Neuronal stem cell (in vitro differentiated cells): ENCODE measurements at regions not wholly inside any gene's neighbourhood (a gene's known extent, or its start where the extent isn't known, plus 50 kb on each side); places are given as distances from the start of the nearest gene placed in this dataset.
A peak's percentile ranks its signal among the peaks of the same experiment; 100 is the strongest.

Experiments used
- DNase-seq: peaks from one replicate; pipeline ENCODE4 v3.0.0-alpha.2; 2013; ENCODE audit warnings: low spot score
- H2AFZ ChIP-seq: one replicate; pipeline ENCODE4 v1.6.1; 2013; ENCODE audit warnings: mild to moderate bottlenecking, low read length, inconsistent platforms
- H2AK5ac ChIP-seq: 2 replicates; pipeline ENCODE4 v1.6.1; 2013; ENCODE audit warnings: low read depth, mild to moderate bottlenecking, inconsistent platforms, low read length, moderate library complexity, mixed read lengths
- H2BK120ac ChIP-seq: 2 replicates; pipeline ENCODE4 v1.6.1; 2013; ENCODE audit warnings: low read depth, mild to moderate bottlenecking, inconsistent platforms, low read length, moderate library complexity, mixed read lengths
- H2BK12ac ChIP-seq: one replicate; pipeline ENCODE4 v1.6.1; 2013; ENCODE audit warnings: low read length, inconsistent platforms
- H2BK15ac ChIP-seq: 2 replicates; pipeline ENCODE4 v1.6.1; 2013; ENCODE audit warnings: mild to moderate bottlenecking, low read length, inconsistent platforms, mixed read lengths
- H2BK5ac ChIP-seq: one replicate; pipeline ENCODE4 v1.6.1; 2013; ENCODE audit warnings: inconsistent platforms, mild to moderate bottlenecking, low read length, moderate library complexity
- H3K14ac ChIP-seq: one replicate; pipeline ENCODE4 v1.6.1; 2013; ENCODE audit warnings: low read length, inconsistent platforms
- H3K18ac ChIP-seq: 2 replicates; pipeline ENCODE4 v1.6.1; 2013; ENCODE audit warnings: low read length, inconsistent platforms
- H3K23ac ChIP-seq: 2 replicates; pipeline ENCODE4 v1.6.1; 2013; ENCODE audit warnings: low read depth, mild to moderate bottlenecking, mixed read lengths, low read length, inconsistent platforms; ENCODE audit not compliant: poor library complexity
- H3K27ac ChIP-seq: replicated peaks from 3 replicates; pipeline ENCODE4 v1.5.1; 2013; ENCODE audit warnings: low read length, inconsistent platforms
- H3K27me3 ChIP-seq, 3 experiments: 2 replicates each; pipeline ENCODE4 v1.6.1; 2013; ENCODE audit warnings: low read length in 3 of 3, mild to moderate bottlenecking in 2 of 3, inconsistent platforms in 1 of 3, low read depth in 1 of 3, mixed read lengths in 1 of 3, moderate library complexity in 1 of 3; ENCODE audit not compliant: control insufficient read depth in 3 of 3, insufficient read depth in 3 of 3
- H3K36me3 ChIP-seq, 2 donors: replicated peaks in 1 of 2; 2 replicates each; pipeline ENCODE4 v1.6.1; 2013; ENCODE audit warnings: low read length in 2 of 2; ENCODE audit not compliant: control insufficient read depth in 2 of 2, insufficient read depth in 2 of 2
- H3K4ac ChIP-seq: 2 replicates; pipeline ENCODE4 v1.6.1; 2013; ENCODE audit warnings: inconsistent platforms, mild to moderate bottlenecking, low read length, moderate library complexity
- H3K4me1 ChIP-seq, 2 donors: 1 replicate in 1 of 2; 2 replicates in 1 of 2; pipeline ENCODE4 v1.6.1; 2013; ENCODE audit warnings: low read length in 2 of 2, low read depth in 1 of 2; ENCODE audit not compliant: control insufficient read depth in 2 of 2, insufficient read depth in 1 of 2
- H3K4me2 ChIP-seq: one replicate; pipeline ENCODE4 v1.6.1; 2013; ENCODE audit warnings: mild to moderate bottlenecking, low read length, inconsistent platforms; ENCODE audit not compliant: insufficient read depth, poor library complexity, severe bottlenecking
- H3K4me3 ChIP-seq, 2 donors: 2 replicates each; pipeline ENCODE4 v1.5.1; 2013; ENCODE audit warnings: low read length in 2 of 2, mild to moderate bottlenecking in 2 of 2, inconsistent platforms in 1 of 2, moderate library complexity in 1 of 2
- H3K79me1 ChIP-seq: one replicate; pipeline ENCODE4 v1.6.1; 2013; ENCODE audit warnings: low read depth, mild to moderate bottlenecking, inconsistent platforms, low read length, moderate library complexity
- H3K9ac ChIP-seq: one replicate; pipeline ENCODE4 v1.6.1; 2013; ENCODE audit warnings: mild to moderate bottlenecking, low read depth, low read length, inconsistent platforms; ENCODE audit not compliant: poor library complexity
- H3K9me3 ChIP-seq, 2 donors: replicated peaks in 1 of 2; 2 replicates each; pipeline versions ENCODE3 to v1.6.1; 2013; ENCODE audit warnings: low read length in 2 of 2, mild to moderate bottlenecking in 2 of 2, inconsistent platforms in 1 of 2, low read depth in 1 of 2, mixed read lengths in 1 of 2, moderate library complexity in 1 of 2; ENCODE audit not compliant: control insufficient read depth in 2 of 2, insufficient read depth in 1 of 2
- H4K8ac ChIP-seq: one replicate; pipeline ENCODE4 v1.6.1; 2013; ENCODE audit warnings: low read depth, mild to moderate bottlenecking, inconsistent platforms, low read length, moderate library complexity
- H4K91ac ChIP-seq: one replicate; pipeline ENCODE4 v1.6.1; 2013; ENCODE audit warnings: low read length, low read depth, mild to moderate bottlenecking, inconsistent platforms; ENCODE audit not compliant: poor library complexity
- WGBS, 2 donors: extraction: QIAGEN DNeasy Blood & Tissue Kit; methylation state at CpG; one replicate each; pipeline ENCODE4 v1.1.7; 2013; ENCODE audit warnings: missing lambda C conversion rate in 2 of 2, mixed read lengths in 1 of 2; ENCODE audit not compliant: insufficient read length in 2 of 2, insufficient replicate concordance in 1 of 2; ENCODE audit errors: extremely low coverage in 2 of 2; 5-methylcytosine and 5-hydroxymethylcytosine counted together

GRCh38 chr4:13765539-13765938 is 138.0 kb upstream of the BOD1L1 start:
- H2BK15ac ChIP-seq, result no peak overlapping the region
- H3K36me3 ChIP-seq, result no peaks in the 10 kb centered on the region
- no peak overlapping the region for H4K91ac ChIP-seq
- H2BK5ac ChIP-seq, result no peak overlapping the region
- no CpG with 5 or more reads among the region's 4 CpGs for WGBS, 2 donors
- no peak overlapping the region for H3K4me3 ChIP-seq
- no peak overlapping the region for H2AFZ ChIP-seq
- no peak overlapping the region for H2BK12ac ChIP-seq
- H3K27me3 ChIP-seq, result no peaks in the 10 kb centered on the region
- no peak overlapping the region for H3K23ac ChIP-seq
- no peak overlapping the region for H3K14ac ChIP-seq
- no peak overlapping the region for H2BK120ac ChIP-seq
- H2AK5ac ChIP-seq, result no peak overlapping the region
- no peak overlapping the region for H3K9ac ChIP-seq
- DNase-seq, result no peak
- H3K4me2 ChIP-seq, result no peak overlapping the region
- no peak overlapping the region for H3K18ac ChIP-seq
- H4K8ac ChIP-seq, result no peak overlapping the region
- H3K79me1 ChIP-seq, result no peaks in the 10 kb centered on the region
- no peaks in the 10 kb centered on the region for H3K9me3 ChIP-seq
- no peak overlapping the region for H3K27ac ChIP-seq
- no peaks in the 10 kb centered on the region for H3K4me1 ChIP-seq
- H3K4ac ChIP-seq, result no peak overlapping the region

GRCh38 chr4:13766761-13767540 is 139.4 kb upstream of the BOD1L1 start:
- Histone ChIP-seq H3K4me2 (no peak overlapping the region), H4K91ac (no peak overlapping the region), H4K8ac (no peak overlapping the region), H3K36me3 (no peaks in the 10 kb centered on the region), H3K4me3 (no peak overlapping the region), H2BK5ac (no peak overlapping the region), H3K9ac (no peak overlapping the region), H3K4ac (no peak overlapping the region), H3K9me3 (no peaks in the 10 kb centered on the region), H2AK5ac (no peak overlapping the region), H2BK120ac (no peak overlapping the region), H3K27ac (no peak overlapping the region), H3K18ac (peak overlapping the region; percentile 19), H3K4me1 (no peaks in the 10 kb centered on the region), H2BK15ac (no peak overlapping the region), H3K23ac (no peak overlapping the region), H3K27me3 (no peaks in the 10 kb centered on the region), H3K14ac (peak overlapping the region; percentile 39), H2AFZ (no peak overlapping the region), H2BK12ac (no peak overlapping the region), H3K79me1 (no peaks in the 10 kb centered on the region)
- no peak for DNase-seq
- no CpG with 5 or more reads among the region's 11 CpGs for WGBS, 2 donors

GRCh38 chr4:13777341-13777740 is 149.8 kb upstream of the BOD1L1 start:
- no peaks in the 10 kb centered on the region for H3K79me1 ChIP-seq
- H2BK5ac ChIP-seq, result no peak overlapping the region
- no peak overlapping the region for H3K4me3 ChIP-seq
- no peak overlapping the region for H3K9ac ChIP-seq
- no peaks in the 10 kb centered on the region for H3K36me3 ChIP-seq
- H2BK12ac ChIP-seq, result no peak overlapping the region
- H3K27ac ChIP-seq, result no peak overlapping the region
- no peak overlapping the region for H3K23ac ChIP-seq
- no peak overlapping the region for H2BK15ac ChIP-seq
- no peak for DNase-seq
- H3K27me3 ChIP-seq, result no peaks in the 10 kb centered on the region
- no peaks in the 10 kb centered on the region for H3K9me3 ChIP-seq
- no CpG with 5 or more reads among the region's 1 CpG for WGBS, 2 donors
- H4K91ac ChIP-seq, result no peak overlapping the region
- H2AK5ac ChIP-seq, result no peak overlapping the region
- no peak overlapping the region for H4K8ac ChIP-seq
- no peak overlapping the region for H3K4me2 ChIP-seq
- no peak overlapping the region for H3K14ac ChIP-seq
- no peak overlapping the region for H2BK120ac ChIP-seq
- no peak overlapping the region for H3K4ac ChIP-seq
- H3K18ac ChIP-seq, result no peak overlapping the region
- H3K4me1 ChIP-seq, result no peaks in the 10 kb centered on the region
- no peak overlapping the region for H2AFZ ChIP-seq

GRCh38 chr4:13778367-13778766 is 150.8 kb upstream of the BOD1L1 start:
- H3K18ac ChIP-seq, result no peak overlapping the region
- no peak overlapping the region for H3K23ac ChIP-seq
- no peak overlapping the region for H3K4ac ChIP-seq
- H3K4me3 ChIP-seq, result no peak overlapping the region
- H2BK12ac ChIP-seq, result no peak overlapping the region
- no peaks in the 10 kb centered on the region for H3K36me3 ChIP-seq
- no peak overlapping the region for H4K8ac ChIP-seq
- no peaks in the 10 kb centered on the region for H3K27me3 ChIP-seq
- H2AK5ac ChIP-seq, result no peak overlapping the region
- H3K4me1 ChIP-seq, result no peaks in the 10 kb centered on the region
- H4K91ac ChIP-seq, result no peak overlapping the region
- H2BK5ac ChIP-seq, result no peak overlapping the region
- H3K9ac ChIP-seq, result no peak overlapping the region
- no peak overlapping the region for H2BK120ac ChIP-seq
- no CpG with 5 or more reads among the region's 1 CpG for WGBS, 2 donors
- H2BK15ac ChIP-seq, result no peak overlapping the region
- H3K4me2 ChIP-seq, result no peak overlapping the region
- H3K9me3 ChIP-seq, result no peaks in the 10 kb centered on the region
- DNase-seq, result no peak
- no peaks in the 10 kb centered on the region for H3K79me1 ChIP-seq
- H3K27ac ChIP-seq, result no peak overlapping the region
- H3K14ac ChIP-seq, result no peak overlapping the region
- H2AFZ ChIP-seq, result no peak overlapping the region
